CD4-positive, alpha-beta T cell treated with Interleukin-1 beta for 1 hour (primary cell): ENCODE measurements at regions not wholly inside any gene's neighbourhood (a gene's known extent, or its start where the extent isn't known, plus 50 kb on each side); places are given as distances from the start of the nearest gene placed in this dataset.
"Not testable (repeated sequence)": the region's sequence is repeated elsewhere in the genome, so short reads cannot be mapped to it uniquely, and the experiment has no call there.

ENCODE experiments used
- DNase-seq, 2 donors: peaks; one replicate each; pipeline ENCODE4 v3.0.0-alpha.2; 2020 to 2022

- DNase-seq = no peak
These were observed 73.3 kb downstream of the OLFM4 start for GRCh38 chr13:53101883-53102282.

GRCh38 chr13:53104136-53104535 lies 75.5 kb downstream of the OLFM4 start:
- no peak for DNase-seq

GRCh38 chr13:53105477-53105876 lies 76.9 kb downstream of the OLFM4 start:
- no peak for DNase-seq

GRCh38 chr13:53105890-53106289 lies 77.3 kb downstream of the OLFM4 start:
- no peak for DNase-seq

GRCh38 chr13:53110181-53110580 lies 81.6 kb downstream of the OLFM4 start:
- no peak for DNase-seq

- no peak for DNase-seq
These were observed 82.0 kb downstream of the OLFM4 start for GRCh38 chr13:53110614-53111013.

GRCh38 chr13:53112522-53112921 lies 83.9 kb downstream of the OLFM4 start:
- no peak for DNase-seq

GRCh38 chr13:53117048-53117447 lies 88.4 kb downstream of the OLFM4 start:
- DNase-seq = not testable (repeated sequence)

- no peak for DNase-seq
These were observed 92.6 kb downstream of the OLFM4 start for GRCh38 chr13:53121131-53121773.

GRCh38 chr13:53121919-53122318 lies 93.3 kb downstream of the OLFM4 start:
- DNase-seq = no peak

GRCh38 chr13:53123536-53123935 lies 94.9 kb downstream of the OLFM4 start:
- no peak for DNase-seq

GRCh38 chr13:53124623-53125022 lies 96.0 kb downstream of the OLFM4 start:
- DNase-seq = no peak

GRCh38 chr13:53126841-53127245 lies 98.2 kb downstream of the OLFM4 start:
- no peak for DNase-seq

- DNase-seq = no peak
These were observed 98.8 kb downstream of the OLFM4 start for GRCh38 chr13:53127373-53127772.

GRCh38 chr13:53129864-53130393 lies 101.3 kb downstream of the OLFM4 start:
- DNase-seq = no peak

GRCh38 chr13:53131361-53131760 lies 102.7 kb downstream of the OLFM4 start:
- DNase-seq = no peak

- no peak for DNase-seq
These were observed 106.7 kb downstream of the OLFM4 start for GRCh38 chr13:53135301-53135700.

GRCh38 chr13:53136554-53137215 lies 108.1 kb downstream of the OLFM4 start:
- DNase-seq = no peak

- DNase-seq = no peak
These were observed 109.2 kb downstream of the OLFM4 start for GRCh38 chr13:53137779-53138178.

GRCh38 chr13:53138376-53139036 lies 109.9 kb downstream of the OLFM4 start:
- no peak for DNase-seq

GRCh38 chr13:53141336-53141735 lies 112.7 kb downstream of the OLFM4 start:
- no peak for DNase-seq

- no peak for DNase-seq
These were observed 113.7 kb downstream of the OLFM4 start for GRCh38 chr13:53142306-53142705.

- no peak for DNase-seq
These were observed 115.2 kb downstream of the OLFM4 start for GRCh38 chr13:53143757-53144339.

GRCh38 chr13:53144826-53145225 lies 116.2 kb downstream of the OLFM4 start:
- no peak for DNase-seq
